ENCODE measurements at regions not wholly inside any gene's neighbourhood (a gene's known extent, or its start where the extent isn't known, plus 50 kb on each side); places are given as distances from the start of the nearest gene placed in this dataset.

DNA sequence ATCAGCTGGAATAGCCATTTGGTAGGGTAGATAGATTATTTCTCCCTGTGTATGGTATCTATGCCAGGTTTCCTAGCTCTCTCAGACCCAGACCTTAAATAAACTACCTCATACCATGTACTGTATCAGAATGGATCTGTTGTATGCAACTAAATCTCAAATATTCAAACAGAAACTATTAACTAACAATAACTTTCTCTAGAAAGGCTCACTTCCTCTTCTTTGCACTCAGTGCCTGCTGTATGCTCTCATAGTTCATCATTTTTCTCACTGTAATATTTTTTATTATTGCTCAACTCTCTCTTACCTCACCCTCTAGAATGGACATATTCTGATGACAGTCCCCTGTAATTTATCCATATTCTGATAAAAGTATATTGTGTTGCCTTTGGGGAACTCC lies 182.4 kb downstream of the TOX3 start:
- H3K9me3 ChIP-seq: no peaks in the 10 kb centered on the region
- H3K27ac ChIP-seq: no peak overlapping the region
- H3K27me3 ChIP-seq: no peaks in the 10 kb centered on the region
- no peaks in the 10 kb centered on the region for H3K36me3 ChIP-seq
- intact Hi-C loops (cut with DNase I; ENCODE audit: low total_unique reads): no loop called here
- no peak overlapping the region for H3K4me3 ChIP-seq
- no peak for TF ChIP-seq POLR2A (IDR thresholded peaks at IDR 0.05)
- no peak for TF ChIP-seq POLR2AphosphoS5 (IDR thresholded peaks at IDR 0.05)
- TF ChIP-seq, protein P1, sequence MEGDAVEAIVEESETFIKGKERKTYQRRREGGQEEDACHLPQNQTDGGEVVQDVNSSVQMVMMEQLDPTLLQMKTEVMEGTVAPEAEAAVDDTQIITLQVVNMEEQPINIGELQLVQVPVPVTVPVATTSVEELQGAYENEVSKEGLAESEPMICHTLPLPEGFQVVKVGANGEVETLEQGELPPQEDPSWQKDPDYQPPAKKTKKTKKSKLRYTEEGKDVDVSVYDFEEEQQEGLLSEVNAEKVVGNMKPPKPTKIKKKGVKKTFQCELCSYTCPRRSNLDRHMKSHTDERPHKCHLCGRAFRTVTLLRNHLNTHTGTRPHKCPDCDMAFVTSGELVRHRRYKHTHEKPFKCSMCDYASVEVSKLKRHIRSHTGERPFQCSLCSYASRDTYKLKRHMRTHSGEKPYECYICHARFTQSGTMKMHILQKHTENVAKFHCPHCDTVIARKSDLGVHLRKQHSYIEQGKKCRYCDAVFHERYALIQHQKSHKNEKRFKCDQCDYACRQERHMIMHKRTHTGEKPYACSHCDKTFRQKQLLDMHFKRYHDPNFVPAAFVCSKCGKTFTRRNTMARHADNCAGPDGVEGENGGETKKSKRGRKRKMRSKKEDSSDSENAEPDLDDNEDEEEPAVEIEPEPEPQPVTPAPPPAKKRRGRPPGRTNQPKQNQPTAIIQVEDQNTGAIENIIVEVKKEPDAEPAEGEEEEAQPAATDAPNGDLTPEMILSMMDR (IDR thresholded peaks at IDR 0.05): no peak
- H3K4me1 ChIP-seq: no peaks in the 10 kb centered on the region
- no peak for DNase-seq (ENCODE audit: low spot score in 2 of 2)

DNA sequence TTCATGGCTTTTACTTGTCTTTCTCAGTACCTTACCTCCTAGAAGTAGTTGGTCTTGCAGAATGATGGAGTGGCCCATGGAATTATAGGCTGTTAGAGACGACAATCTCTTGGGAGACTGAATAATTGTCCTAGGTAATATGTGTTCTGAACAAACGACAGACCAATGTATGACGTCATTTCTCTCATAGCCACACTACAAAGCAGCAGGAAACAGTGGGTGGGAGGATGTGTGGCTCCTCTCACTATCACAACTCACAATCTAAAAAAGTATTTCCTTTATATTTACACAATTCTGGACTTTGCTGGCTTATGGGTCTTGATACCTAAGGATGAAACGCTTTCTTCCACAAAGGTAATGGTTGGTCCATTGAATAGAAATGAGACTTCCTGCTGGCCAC lies 183.9 kb downstream of the TOX3 start:
- Histone ChIP-seq H3K4me1 (no peaks in the 10 kb centered on the region), H3K27me3 (no peaks in the 10 kb centered on the region), H3K4me3 (no peak overlapping the region), H3K27ac (no peak overlapping the region), H3K9me3 (peaks cover 0 to 3% of the 10 kb centered on the region in 2 donors), H3K36me3 (no peaks in the 10 kb centered on the region)
- TF ChIP-seq POLR2AphosphoS5 (IDR thresholded peaks at IDR 0.05) (no peak), POLR2A (IDR thresholded peaks at IDR 0.05) (no peak)
- TF ChIP-seq, protein P1 (IDR thresholded peaks at IDR 0.05): no peak
- intact Hi-C loops (cut with DNase I; ENCODE audit: low total_unique reads): no loop called here
- DNase-seq (ENCODE audit: low spot score in 2 of 2): no peak

DNA sequence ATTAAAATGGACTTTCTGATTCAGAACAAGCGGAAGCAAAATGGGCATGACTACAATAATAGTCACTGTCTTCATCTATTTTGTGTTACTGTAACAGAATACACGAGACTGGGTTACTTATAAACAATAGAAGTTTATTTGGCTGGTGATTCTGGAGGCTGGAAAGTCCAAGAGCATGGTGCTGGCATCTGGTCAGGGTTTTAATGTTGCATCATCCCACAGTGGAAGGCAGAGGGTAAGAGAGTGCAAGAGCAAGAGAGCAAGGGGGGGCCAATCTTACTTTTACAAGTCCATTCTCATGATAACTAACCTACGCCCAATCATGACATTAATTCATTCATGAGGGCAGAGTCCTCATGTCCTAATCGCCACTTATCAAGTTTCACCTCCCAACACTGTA lies 189.2 kb downstream of the TOX3 start:
- TF ChIP-seq POLR2AphosphoS5 (IDR thresholded peaks at IDR 0.05) (no peak), POLR2A (IDR thresholded peaks at IDR 0.05) (no peak)
- TF ChIP-seq, protein P1 (IDR thresholded peaks at IDR 0.05): no peak
- Histone ChIP-seq H3K4me1 (no peaks in the 10 kb centered on the region), H3K36me3 (no peaks in the 10 kb centered on the region), H3K27ac (no peak overlapping the region), H3K9me3 (peaks cover 0 to 13% of the 10 kb centered on the region in 2 donors), H3K4me3 (no peak overlapping the region), H3K27me3 (no peaks in the 10 kb centered on the region)
- no peak for DNase-seq (ENCODE audit: low spot score in 2 of 2)
- intact Hi-C loops (cut with DNase I; ENCODE audit: low total_unique reads): no loop called here

DNA sequence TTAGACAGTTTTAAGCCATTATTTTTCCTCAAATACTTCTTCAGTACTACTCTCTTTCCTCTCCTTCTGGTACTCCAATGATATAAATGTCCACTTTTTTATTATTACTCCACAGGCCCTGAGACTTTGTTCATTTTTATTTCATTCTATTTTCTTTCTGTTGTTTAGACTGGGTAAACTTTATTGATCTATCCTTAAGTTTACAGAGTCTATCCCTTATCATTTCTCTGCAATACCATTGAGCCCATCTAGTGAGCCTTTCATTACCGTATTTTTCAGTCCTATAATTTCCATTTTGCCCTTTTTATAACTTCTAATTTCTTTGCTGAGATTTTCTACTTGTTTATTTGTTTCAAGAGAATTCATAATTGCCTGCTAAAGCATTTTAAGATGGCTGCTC lies 193.7 kb downstream of the TOX3 start:
- no peak for TF ChIP-seq POLR2A (IDR thresholded peaks at IDR 0.05)
- TF ChIP-seq, protein P1 (IDR thresholded peaks at IDR 0.05): no peak
- TF ChIP-seq POLR2AphosphoS5 (IDR thresholded peaks at IDR 0.05): no peak
- intact Hi-C loops (cut with DNase I; ENCODE audit: low total_unique reads): no loop called here

DNA sequence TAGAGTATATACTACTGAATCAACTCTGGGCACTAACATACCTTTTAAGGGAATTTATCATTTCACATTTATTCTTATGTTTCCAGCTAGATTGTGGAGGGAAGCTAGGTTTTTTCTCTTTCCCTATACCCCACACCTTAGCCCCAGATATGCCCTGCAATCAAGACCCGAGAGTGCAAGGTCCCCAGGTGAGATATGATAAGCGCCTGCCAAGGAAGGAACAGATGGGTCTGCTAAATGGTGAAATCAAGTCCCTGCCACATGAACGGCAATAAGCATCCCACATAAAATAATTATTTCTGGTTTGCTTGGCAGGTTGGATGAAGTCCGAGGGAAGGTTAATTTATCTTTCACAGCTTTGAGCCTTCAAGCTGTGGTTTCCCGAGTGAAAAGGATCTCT lies 195.5 kb downstream of the TOX3 start:
- DNase-seq (ENCODE audit: low spot score in 2 of 2): no peak
- Histone ChIP-seq H3K36me3 (no peaks in the 10 kb centered on the region), H3K4me1 (no peaks in the 10 kb centered on the region), H3K27ac (no peak overlapping the region), H3K27me3 (no peaks in the 10 kb centered on the region), H3K9me3 (no peaks in the 10 kb centered on the region), H3K4me3 (no peak overlapping the region)
- intact Hi-C loops (cut with DNase I; ENCODE audit: low total_unique reads): no loop called here
- TF ChIP-seq, protein P1 (IDR thresholded peaks at IDR 0.05): no peak
- no peak for TF ChIP-seq POLR2AphosphoS5 (IDR thresholded peaks at IDR 0.05)
- TF ChIP-seq POLR2A (IDR thresholded peaks at IDR 0.05): no peak

More for the DNA sequence above, 193.7 kb downstream of the TOX3 start:
- Histone ChIP-seq H3K4me3 (no peak overlapping the region), H3K27ac (no peak overlapping the region), H3K4me1 (no peaks in the 10 kb centered on the region), H3K36me3 (no peaks in the 10 kb centered on the region), H3K27me3 (no peaks in the 10 kb centered on the region), H3K9me3 (peaks cover 0 to 12% of the 10 kb centered on the region in 2 donors)
- no peak for DNase-seq (ENCODE audit: low spot score in 2 of 2)

All from breast epithelium (tissue), 4 donors.